AG04449 (cell line): ENCODE measurements at regions not wholly inside any gene's neighbourhood (a gene's known extent, or its start where the extent isn't known, plus 50 kb on each side); places are given as distances from the start of the nearest gene placed in this dataset.

Experiments
- CTCF ChIA-PET: fragments of 350-600 bp; formaldehyde crosslinking; extraction: SDS; loops from one replicate; lab custom pipeline; 2021; ENCODE audit warnings: antibody characterized with exemption; lab: Yijun Ruan, JAX
- POLR2A ChIA-PET: fragments of 400-600, 350-600 bp; formaldehyde crosslinking; extraction: SDS; loops from one replicate; lab custom pipeline; 2020; ENCODE audit warnings: antibody characterized with exemption, inconsistent platforms; lab: Yijun Ruan, JAX
- DNase-seq: peaks from one replicate; pipeline ENCODE4 v3.0.0-alpha.2; 2010; ENCODE audit warnings: low read depth, low spot score
- H3K4me3 ChIP-seq: 2 replicates; pipeline ENCODE4 v1.5.1; 2011; ENCODE audit warnings: low read depth, mild to moderate bottlenecking, control low read depth, low read length
- TF ChIP-seq, protein P1 (sequence below): IDR thresholded peaks from one replicate; pipeline ENCODE4 v1.5.1; 2011; ENCODE audit warnings: mild to moderate bottlenecking, moderate library complexity, low read length, control low read depth, inconsistent platforms; ENCODE audit not compliant: insufficient read depth; ENCODE audit errors: missing control alignments

DNA sequence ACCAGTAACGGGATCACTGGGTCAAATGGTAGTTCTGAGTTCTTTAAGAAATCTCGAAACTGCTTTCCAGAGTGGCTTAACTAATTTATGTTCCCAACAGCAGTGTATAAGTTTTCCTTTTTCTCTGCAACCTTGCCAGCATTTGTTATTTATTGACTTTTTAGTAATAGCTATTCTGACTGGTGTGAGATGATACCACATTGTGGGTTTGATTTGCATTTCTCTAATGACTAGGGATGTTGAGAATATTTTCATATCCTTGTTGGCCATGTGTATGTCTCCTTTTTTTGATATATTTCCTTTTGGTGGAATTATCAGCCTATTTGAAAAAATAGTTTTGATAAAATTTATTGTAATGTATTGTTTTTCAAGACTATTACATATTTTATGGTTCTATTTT, 701.2 kb upstream of the FBXO33 start:
- ChIA-PET POLR2A (no interaction called here), CTCF (no interaction called here)
- no peak overlapping the region for H3K4me3 ChIP-seq
- TF ChIP-seq, protein P1, sequence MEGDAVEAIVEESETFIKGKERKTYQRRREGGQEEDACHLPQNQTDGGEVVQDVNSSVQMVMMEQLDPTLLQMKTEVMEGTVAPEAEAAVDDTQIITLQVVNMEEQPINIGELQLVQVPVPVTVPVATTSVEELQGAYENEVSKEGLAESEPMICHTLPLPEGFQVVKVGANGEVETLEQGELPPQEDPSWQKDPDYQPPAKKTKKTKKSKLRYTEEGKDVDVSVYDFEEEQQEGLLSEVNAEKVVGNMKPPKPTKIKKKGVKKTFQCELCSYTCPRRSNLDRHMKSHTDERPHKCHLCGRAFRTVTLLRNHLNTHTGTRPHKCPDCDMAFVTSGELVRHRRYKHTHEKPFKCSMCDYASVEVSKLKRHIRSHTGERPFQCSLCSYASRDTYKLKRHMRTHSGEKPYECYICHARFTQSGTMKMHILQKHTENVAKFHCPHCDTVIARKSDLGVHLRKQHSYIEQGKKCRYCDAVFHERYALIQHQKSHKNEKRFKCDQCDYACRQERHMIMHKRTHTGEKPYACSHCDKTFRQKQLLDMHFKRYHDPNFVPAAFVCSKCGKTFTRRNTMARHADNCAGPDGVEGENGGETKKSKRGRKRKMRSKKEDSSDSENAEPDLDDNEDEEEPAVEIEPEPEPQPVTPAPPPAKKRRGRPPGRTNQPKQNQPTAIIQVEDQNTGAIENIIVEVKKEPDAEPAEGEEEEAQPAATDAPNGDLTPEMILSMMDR, result no peak
- no peak for DNase-seq

DNA sequence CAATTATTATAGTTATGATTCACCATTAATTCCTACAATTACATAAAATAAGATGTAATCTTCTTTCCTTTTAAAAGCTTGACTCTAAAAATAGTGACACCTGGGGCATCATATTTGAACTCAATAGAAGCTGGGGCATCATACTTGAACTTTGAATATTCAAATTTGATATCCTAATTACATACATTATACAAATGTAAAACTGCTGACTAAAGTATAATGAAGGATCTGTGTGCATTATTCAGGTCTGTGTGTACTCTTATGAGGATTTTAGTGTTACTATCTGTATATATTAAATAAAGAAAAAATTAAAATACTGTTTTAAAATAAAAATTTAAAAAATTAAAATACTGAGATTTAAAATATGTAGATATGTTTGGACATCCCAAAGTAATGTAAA, 696.9 kb upstream of the FBXO33 start:
- ChIA-PET POLR2A (no interaction called here), CTCF (no interaction called here)
- DNase-seq, result no peak
- TF ChIP-seq, protein P1, result no peak
- no peak overlapping the region for H3K4me3 ChIP-seq

DNA sequence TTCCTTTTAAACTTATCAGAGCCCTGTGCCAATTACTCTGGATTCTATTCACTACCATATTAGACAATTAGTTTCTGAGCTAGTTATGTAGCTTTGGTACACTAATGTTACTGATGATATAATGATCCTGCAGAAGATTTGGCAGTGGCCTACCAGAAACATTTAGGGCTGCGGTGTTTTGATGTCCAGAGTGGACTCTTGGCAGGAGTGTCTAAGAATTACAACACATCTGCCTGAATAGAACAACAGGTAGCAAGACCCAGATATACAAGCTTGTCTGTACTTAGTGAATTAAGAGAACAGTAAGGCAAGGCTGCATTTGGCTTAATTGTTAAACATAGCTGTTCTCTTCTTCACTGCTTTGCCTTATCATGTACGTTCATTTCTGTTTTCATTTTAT, 691.6 kb upstream of the FBXO33 start:
- POLR2A ChIA-PET, result no interaction called here

DNA sequence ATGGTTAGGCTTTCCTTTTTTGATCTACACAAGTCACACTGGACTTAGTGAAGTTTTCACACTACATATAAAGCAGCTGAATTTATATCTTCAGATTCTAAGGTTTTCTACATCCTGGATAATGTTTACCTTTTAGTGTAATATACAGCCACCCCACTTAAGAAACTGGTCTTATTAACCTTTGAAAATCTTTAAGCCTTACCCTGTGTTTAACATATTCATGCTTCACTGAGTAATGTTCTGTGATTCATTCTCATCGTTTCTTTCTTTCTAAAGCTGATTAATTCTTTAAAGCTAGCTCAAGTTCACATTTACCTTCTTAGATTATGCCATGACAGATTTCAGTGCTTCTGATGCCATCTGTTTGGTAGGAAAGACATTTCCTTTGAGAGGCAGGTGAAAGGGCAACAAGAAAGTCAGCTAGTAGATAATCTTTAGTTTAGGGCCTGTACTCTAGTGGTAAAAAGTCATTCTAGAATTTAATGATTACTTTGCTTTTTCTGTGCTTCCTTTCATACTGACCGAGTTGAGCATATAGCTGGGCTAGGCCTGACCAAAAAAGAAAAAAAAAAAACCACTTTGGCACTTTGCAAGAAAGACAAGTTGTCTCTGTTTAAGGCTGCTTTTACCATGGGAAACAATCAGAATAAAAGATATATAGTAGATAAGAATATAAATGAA, 690.9 kb upstream of the FBXO33 start:
- CTCF ChIA-PET, result no interaction called here
- no peak for DNase-seq
- POLR2A ChIA-PET, result no interaction called here
- H3K4me3 ChIP-seq, result no peak overlapping the region
- TF ChIP-seq, protein P1, result no peak

More for the DNA sequence above, 691.6 kb upstream of the FBXO33 start:
- CTCF ChIA-PET, result no interaction called here
- TF ChIP-seq, protein P1, result no peak
- no peak for DNase-seq
- H3K4me3 ChIP-seq, result no peak overlapping the region

DNA sequence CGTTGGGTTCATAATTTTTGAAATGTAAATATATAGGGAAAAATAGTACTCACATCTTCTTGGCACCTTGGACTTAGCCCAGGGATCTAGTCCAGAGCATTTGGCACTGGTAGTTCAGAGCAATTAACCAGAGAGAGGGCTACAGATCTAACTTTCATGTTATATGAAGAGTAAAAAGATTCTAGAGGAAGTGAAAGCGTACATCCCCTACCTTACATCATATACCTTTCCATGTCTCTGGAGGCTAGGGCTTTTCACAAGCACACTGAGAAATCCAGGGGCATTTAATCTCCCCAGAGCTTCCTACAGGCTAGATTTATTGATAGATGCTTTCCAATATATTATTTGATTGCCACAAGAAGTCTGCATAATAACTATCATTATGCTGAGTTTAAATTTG, 687.5 kb upstream of the FBXO33 start:
- ChIA-PET POLR2A (no interaction called here), CTCF (no interaction called here)
- DNase-seq, result no peak
- no peak overlapping the region for H3K4me3 ChIP-seq
- TF ChIP-seq, protein P1, result no peak

DNA sequence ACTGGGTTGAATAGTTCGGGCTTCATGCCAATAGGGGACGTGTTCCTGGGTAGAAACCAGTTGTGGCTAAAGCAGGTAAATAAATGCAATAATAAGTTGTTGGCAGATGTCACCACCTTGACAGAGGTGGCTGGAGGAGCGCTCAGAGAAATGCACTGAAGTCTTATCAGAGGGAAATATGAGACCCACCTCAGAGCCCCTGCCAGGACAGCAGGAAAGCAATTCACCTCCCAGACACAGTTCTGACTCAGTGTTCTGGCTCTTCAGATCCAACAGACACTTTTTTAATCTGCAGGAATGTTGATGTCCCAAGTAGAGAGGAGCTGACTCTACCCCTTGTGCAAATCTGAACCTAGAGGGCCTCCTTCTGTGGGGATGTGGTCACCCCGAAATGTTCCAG, 687.1 kb upstream of the FBXO33 start:
- POLR2A ChIA-PET, result no interaction called here

More for the DNA sequence above, 687.1 kb upstream of the FBXO33 start:
- no peak for DNase-seq
- TF ChIP-seq, protein P1, result no peak
- CTCF ChIA-PET, result no interaction called here
- no peak overlapping the region for H3K4me3 ChIP-seq
